MM.1S (cell line): ENCODE measurements at regions not wholly inside any gene's neighbourhood (a gene's known extent, or its start where the extent isn't known, plus 50 kb on each side); places are given as distances from the start of the nearest gene placed in this dataset.

Experiments used
- DNase-seq: peaks from one replicate; pipeline ENCODE4 v3.0.0-alpha.2; 2015
- H2AFZ ChIP-seq: fragments of 300-600 bp; sonication (generic); 2 replicates; pipeline ENCODE4 v1.6.0; 2016; ENCODE audit warnings: antibody characterized with exemption, low read length
- H3F3A ChIP-seq: fragments of 300-600 bp; sonication (generic); 2 replicates; pipeline ENCODE4 v1.6.1; 2016; ENCODE audit warnings: mild to moderate bottlenecking, antibody characterized with exemption, low read length, moderate library complexity, mixed read lengths; ENCODE audit not compliant: insufficient read depth
- H3K27ac ChIP-seq: fragments of 300-600 bp; sonication (generic); 2 replicates; pipeline ENCODE4 v1.5.1; 2016; ENCODE audit warnings: mild to moderate bottlenecking, low read length
- H3K27me3 ChIP-seq: fragments of 300-600 bp; sonication (generic); replicated peaks from 2 replicates; pipeline ENCODE4 v1.6.0; 2016; ENCODE audit warnings: low read length; ENCODE audit not compliant: insufficient read depth
- H3K36me3 ChIP-seq: fragments of 300-600 bp; sonication (generic); replicated peaks from 2 replicates; pipeline ENCODE4 v1.6.1; 2016; ENCODE audit warnings: mild to moderate bottlenecking, low read length, mixed read lengths; ENCODE audit not compliant: insufficient read depth
- H3K4me1 ChIP-seq: fragments of 300-600 bp; sonication (generic); 2 replicates; pipeline ENCODE4 v1.6.1; 2016; ENCODE audit warnings: low read length, mixed read lengths
- H3K4me2 ChIP-seq: fragments of 300-600 bp; sonication (generic); 2 replicates; pipeline ENCODE4 v1.6.0; 2016; ENCODE audit warnings: low read depth, low read length
- H3K4me3 ChIP-seq: fragments of 300-600 bp; sonication (generic); 2 replicates; pipeline ENCODE4 v1.5.1; 2016; ENCODE audit warnings: low read length, mixed read lengths
- H3K79me2 ChIP-seq: fragments of 300-600 bp; sonication (generic); 2 replicates; pipeline ENCODE4 v1.6.1; 2016; ENCODE audit warnings: mixed run types, low read length, mixed read lengths
- H3K9ac ChIP-seq: fragments of 300-600 bp; sonication (generic); 2 replicates; pipeline ENCODE4 v1.6.1; 2016; ENCODE audit warnings: low read length, mixed read lengths
- H3K9me2 ChIP-seq: fragments of 300-600 bp; sonication (generic); replicated peaks from 2 replicates; pipeline ENCODE4 v1.6.1; 2016; ENCODE audit warnings: mild to moderate bottlenecking, low read length, mixed read lengths; ENCODE audit not compliant: insufficient read depth
- H3K9me3 ChIP-seq: fragments of 300-600 bp; sonication (generic); replicated peaks from 2 replicates; pipeline ENCODE4 v1.6.1; 2016; ENCODE audit warnings: mild to moderate bottlenecking, low read length, mixed read lengths; ENCODE audit not compliant: insufficient read depth
- H4K20me1 ChIP-seq: fragments of 300-600 bp; sonication (generic); 2 replicates; pipeline ENCODE4 v1.6.1; 2016; ENCODE audit warnings: mild to moderate bottlenecking, low read length, moderate library complexity, mixed read lengths; ENCODE audit not compliant: insufficient read depth
- CTCF ChIP-seq: fragments of 300-600 bp; sonication (generic); IDR thresholded peaks from 2 replicates; pipeline ENCODE4 v1.5.1; 2016; ENCODE audit warnings: antibody characterized with exemption, low read length, mixed read lengths
- EZH2 ChIP-seq: fragments of 300-600 bp; sonication (generic); optimal IDR thresholded peaks from 2 replicates; pipeline ENCODE3; 2017; ENCODE audit warnings: low read depth, mild to moderate bottlenecking, antibody characterized with exemption, low read length, mixed read lengths
- EZH2phosphoT487 ChIP-seq: fragments of 300-600 bp; sonication (generic); IDR thresholded peaks from 2 replicates; pipeline ENCODE4 v1.6.1; 2018; ENCODE audit warnings: antibody characterized with exemption, low read length

- Histone ChIP-seq H3K4me3 (no peak overlapping the region), H2AFZ (no peak overlapping the region), H3K36me3 (no peaks in the 10 kb centered on the region), H3K4me1 (no peaks in the 10 kb centered on the region), H3K9me3 (no peaks in the 10 kb centered on the region), H3K4me2 (no peak overlapping the region), H3K27ac (no peak overlapping the region), H3K9me2 (no peaks in the 10 kb centered on the region), H3F3A (no peaks in the 10 kb centered on the region), H3K79me2 (no peaks in the 10 kb centered on the region), H3K27me3 (no peaks in the 10 kb centered on the region), H4K20me1 (no peaks in the 10 kb centered on the region), H3K9ac (no peak overlapping the region)
- TF ChIP-seq EZH2phosphoT487: no peak
- TF ChIP-seq CTCF: no peak
- no peak for TF ChIP-seq EZH2
- DNase-seq: no peak
These were observed 296.2 kb downstream of the PDHA2 start for GRCh38 chr4:96136056-96136455.

GRCh38 chr4:96139251-96139929 is 299.5 kb downstream of the PDHA2 start:
- Histone ChIP-seq H3K79me2 (no peaks in the 10 kb centered on the region), H3K4me3 (no peak overlapping the region), H3K9ac (no peak overlapping the region), H3K36me3 (no peaks in the 10 kb centered on the region), H3K9me2 (no peaks in the 10 kb centered on the region), H3K27me3 (no peaks in the 10 kb centered on the region), H3K27ac (no peak overlapping the region), H3F3A (no peaks in the 10 kb centered on the region), H4K20me1 (no peaks in the 10 kb centered on the region), H3K9me3 (no peaks in the 10 kb centered on the region), H3K4me1 (no peaks in the 10 kb centered on the region), H3K4me2 (no peak overlapping the region), H2AFZ (no peak overlapping the region)
- no peak for DNase-seq
- TF ChIP-seq EZH2phosphoT487 (no peak), CTCF (no peak), EZH2 (no peak)

GRCh38 chr4:96145601-96146000 is 305.7 kb downstream of the PDHA2 start:
- Histone ChIP-seq H3F3A (no peaks in the 10 kb centered on the region), H3K9me2 (no peaks in the 10 kb centered on the region), H3K4me2 (no peak overlapping the region), H3K79me2 (no peaks in the 10 kb centered on the region), H3K36me3 (no peaks in the 10 kb centered on the region), H4K20me1 (no peaks in the 10 kb centered on the region), H3K27me3 (no peaks in the 10 kb centered on the region), H2AFZ (no peak overlapping the region), H3K27ac (no peak overlapping the region), H3K4me1 (no peaks in the 10 kb centered on the region), H3K9me3 (no peaks in the 10 kb centered on the region), H3K4me3 (no peak overlapping the region), H3K9ac (no peak overlapping the region)
- no peak for DNase-seq
- TF ChIP-seq EZH2phosphoT487 (no peak), CTCF (no peak), EZH2 (no peak)
